Fibroblast of pulmonary artery (primary cell): ENCODE measurements at regions not wholly inside any gene's neighbourhood (a gene's known extent, or its start where the extent isn't known, plus 50 kb on each side); places are given as distances from the start of the nearest gene placed in this dataset.

Experiments used
- DNase-seq: peaks from one replicate; pipeline ENCODE4 v3.0.0-alpha.2; 2010; ENCODE audit warnings: low read depth
- H3K4me3 ChIP-seq: replicated peaks from 2 replicates; pipeline ENCODE4 v1.5.1; 2011; ENCODE audit warnings: low read depth, mild to moderate bottlenecking, control low read depth, low read length, moderate library complexity
- CTCF ChIP-seq: IDR thresholded peaks from 2 replicates; pipeline ENCODE4 v1.5.1; 2011; ENCODE audit warnings: mild to moderate bottlenecking, control low read depth, low read length, inconsistent platforms; ENCODE audit errors: missing control alignments

GRCh38 chr21:25024639-25025038 lies 582.6 kb downstream of the MRPL39 start:
- H3K4me3 ChIP-seq, result no peak overlapping the region
- TF ChIP-seq CTCF, result no peak
- DNase-seq, result no peak

- H3K4me3 ChIP-seq, result no peak overlapping the region
- TF ChIP-seq CTCF, result no peak
- DNase-seq, result peak; percentile 5
These were observed 601.9 kb downstream of the MRPL39 start for GRCh38 chr21:25005388-25005787.

GRCh38 chr21:25002676-25003075 lies 604.6 kb downstream of the MRPL39 start:
- no peak for DNase-seq
- no peak for TF ChIP-seq CTCF
- no peak overlapping the region for H3K4me3 ChIP-seq

- TF ChIP-seq CTCF, result no peak
- DNase-seq, result no peak
- no peak overlapping the region for H3K4me3 ChIP-seq
These were observed 612.1 kb downstream of the MRPL39 start for GRCh38 chr21:24995216-24995615.

GRCh38 chr21:24994717-24995116 lies 612.6 kb downstream of the MRPL39 start:
- DNase-seq, result no peak
- H3K4me3 ChIP-seq, result no peak overlapping the region
- TF ChIP-seq CTCF, result no peak

GRCh38 chr21:24989516-24989915 lies 617.8 kb downstream of the MRPL39 start:
- TF ChIP-seq CTCF, result no peak
- DNase-seq, result no peak
- H3K4me3 ChIP-seq, result no peak overlapping the region

GRCh38 chr21:24988941-24989340 lies 618.3 kb downstream of the MRPL39 start:
- no peak for DNase-seq
- no peak overlapping the region for H3K4me3 ChIP-seq
- TF ChIP-seq CTCF, result no peak
